Endothelial cell of umbilical vein (primary cell): ENCODE measurements at regions not wholly inside any gene's neighbourhood (a gene's known extent, or its start where the extent isn't known, plus 50 kb on each side); places are given as distances from the start of the nearest gene placed in this dataset.

Experiments used
- CTCF ChIP-seq, 2 donors: IDR thresholded peaks; 1 replicate in 1 of 2; 2 replicates in 1 of 2; pipeline ENCODE4 v1.5.1; 2011; ENCODE audit warnings: low read length in 2 of 2, mild to moderate bottlenecking in 2 of 2, moderate library complexity in 2 of 2, control low read depth in 1 of 2, inconsistent platforms in 1 of 2, low read depth in 1 of 2; ENCODE audit not compliant: insufficient read depth in 1 of 2; ENCODE audit errors: extremely low read depth in 1 of 2
- EZH2 ChIP-seq: IDR thresholded peaks from 2 replicates; pipeline ENCODE4 v1.6.1; 2012; ENCODE audit warnings: borderline replicate concordance, low read depth, mild to moderate bottlenecking, moderate library complexity, low read length, inconsistent platforms; ENCODE audit not compliant: severe bottlenecking
- FOS ChIP-seq: IDR thresholded peaks from 2 replicates; pipeline ENCODE4 v1.6.1; 2011; ENCODE audit warnings: mild to moderate bottlenecking, low read length, moderate library complexity, borderline replicate concordance; ENCODE audit not compliant: insufficient read depth
- MAX ChIP-seq: IDR thresholded peaks from 2 replicates; pipeline ENCODE4 v1.6.1; 2011; ENCODE audit not compliant: insufficient read depth, insufficient read length
- POLR2A ChIP-seq: IDR thresholded peaks from 2 replicates; pipeline ENCODE4 v1.6.1; 2012; ENCODE audit warnings: low read depth, mild to moderate bottlenecking, control low read depth, low read length
- POLR2AphosphoS5 ChIP-seq: IDR thresholded peaks from 2 replicates; pipeline ENCODE4 v1.6.1; 2012; ENCODE audit warnings: low read depth, mild to moderate bottlenecking, control low read depth, low read length, moderate library complexity; ENCODE audit not compliant: insufficient read depth

GRCh38 chr2:2921011-2921720 lies 456.5 kb downstream of the EIPR1 start:
- no peak for TF ChIP-seq CTCF (IDR thresholded peaks at IDR 0.05; ENCODE audit: extremely low read depth in 1 of 2, insufficient read depth in 1 of 2, low read depth in 1 of 2, low read length in 2 of 2)
- TF ChIP-seq FOS: no peak
- no peak for TF ChIP-seq EZH2
- no peak for TF ChIP-seq MAX
- no peak for TF ChIP-seq POLR2AphosphoS5
- no peak for TF ChIP-seq POLR2A
